IMR-90 (cell line): ENCODE measurements at regions not wholly inside any gene's neighbourhood (a gene's known extent, or its start where the extent isn't known, plus 50 kb on each side); places are given as distances from the start of the nearest gene placed in this dataset.

ENCODE experiments used
- ATAC-seq: fragments of 200-7000 bp; cut with Tn5 transposase; 2 replicates; pipeline ENCODE4 v1.9.1; 2020; ENCODE audit warnings: low read depth, mild to moderate bottlenecking, moderate library complexity
- BruUV-seq: library from RNA; stranded (reverse); fragments of 400-500 nt; replicated peaks from 2 replicates; lab custom pipeline; 2021; lab: Mats Ljungman, UMichigan
- CTCF ChIA-PET: fragments of 300-600 bp; formaldehyde crosslinking; extraction: SDS; loops from one replicate; lab custom pipeline; 2021; ENCODE audit warnings: antibody characterized with exemption; lab: Yijun Ruan, JAX
- POLR2A ChIA-PET: fragments of 300-600 bp; sonication (Branson Sonifier 250); formaldehyde crosslinking; loops from one replicate; lab custom pipeline; 2022; ENCODE audit warnings: antibody characterized with exemption; ENCODE audit not compliant: unreplicated experiment; lab: Charles Lee
- DNase-seq: peaks from one replicate; pipeline ENCODE4 v3.0.0; 2013
- H2AFZ ChIP-seq: replicated peaks from 2 replicates; pipeline ENCODE3; 2013; ENCODE audit warnings: low read length, mild to moderate bottlenecking; ENCODE audit not compliant: poor library complexity
- H2AK5ac ChIP-seq: 2 replicates; pipeline ENCODE4 v1.6.1; 2013; ENCODE audit warnings: low read depth, low read length, inconsistent platforms
- H2AK9ac ChIP-seq: replicated peaks from 2 replicates; pipeline ENCODE3; 2013; ENCODE audit warnings: mild to moderate bottlenecking, low read depth, low read length, moderate library complexity; ENCODE audit not compliant: poor library complexity
- H2BK120ac ChIP-seq: 2 replicates; pipeline ENCODE4 v1.6.1; 2013; ENCODE audit warnings: low read depth, low read length, inconsistent platforms
- H2BK15ac ChIP-seq: 3 replicates; pipeline ENCODE4 v1.6.1; 2013; ENCODE audit warnings: low read depth, low read length, inconsistent platforms
- H2BK20ac ChIP-seq: 2 replicates; pipeline ENCODE4 v1.6.1; 2013; ENCODE audit warnings: low read depth, mild to moderate bottlenecking, inconsistent platforms, low read length, moderate library complexity
- H2BK5ac ChIP-seq: 2 replicates; pipeline ENCODE4 v1.6.1; 2013; ENCODE audit warnings: mild to moderate bottlenecking, low read depth, low read length, inconsistent platforms; ENCODE audit not compliant: poor library complexity, severe bottlenecking
- H3K14ac ChIP-seq: replicated peaks from 2 replicates; pipeline ENCODE4 v1.6.1; 2013; ENCODE audit warnings: low read depth, low read length, inconsistent platforms
- H3K18ac ChIP-seq: 2 replicates; pipeline ENCODE4 v1.6.1; 2013; ENCODE audit warnings: low read depth, low read length, control low read depth
- H3K23ac ChIP-seq: 2 replicates; pipeline ENCODE4 v1.6.1; 2013; ENCODE audit warnings: low read depth, low read length, inconsistent platforms
- H3K27ac ChIP-seq: 2 replicates; pipeline ENCODE4 v1.5.1; 2013; ENCODE audit warnings: mild to moderate bottlenecking, control low read depth, low read length; ENCODE audit not compliant: insufficient read depth
- H3K27me3 ChIP-seq: 2 replicates; pipeline ENCODE4 v1.6.1; 2013; ENCODE audit warnings: low read length; ENCODE audit not compliant: control insufficient read depth, insufficient read depth
- H3K36me3 ChIP-seq: 2 replicates; pipeline ENCODE4 v1.6.1; 2013; ENCODE audit warnings: low read length, mixed read lengths; ENCODE audit not compliant: control insufficient read depth, insufficient read depth
- H3K4ac ChIP-seq: 2 replicates; pipeline ENCODE4 v1.6.1; 2013; ENCODE audit warnings: low read depth, low read length, inconsistent platforms
- H3K4me1 ChIP-seq: 2 replicates; pipeline ENCODE4 v1.6.1; 2013; ENCODE audit warnings: low read length, mixed read lengths; ENCODE audit not compliant: control insufficient read depth, insufficient read depth
- H3K4me2 ChIP-seq: 2 replicates; pipeline ENCODE4 v1.6.1; 2013; ENCODE audit warnings: low read depth, mild to moderate bottlenecking, control low read depth, low read length, moderate library complexity
- H3K4me3 ChIP-seq: 2 replicates; pipeline ENCODE4 v1.5.1; 2013; ENCODE audit warnings: low read depth, mild to moderate bottlenecking, control low read depth, low read length, moderate library complexity; ENCODE audit not compliant: insufficient read depth
- H3K56ac ChIP-seq: 2 replicates; pipeline ENCODE4 v1.6.1; 2013; ENCODE audit warnings: low read length, inconsistent platforms; ENCODE audit not compliant: insufficient read depth; ENCODE audit errors: extremely low read depth
- H3K79me1 ChIP-seq, 2 experiments: 2 replicates each; pipeline ENCODE4 v1.6.1; 2013; ENCODE audit warnings: low read length in 2 of 2, inconsistent platforms in 1 of 2, low read depth in 1 of 2
- H3K9ac ChIP-seq: 2 replicates; pipeline ENCODE4 v1.6.1; 2013; ENCODE audit warnings: low read depth, low read length, control low read depth
- H3K9me1 ChIP-seq: 2 replicates; pipeline ENCODE4 v1.6.1; 2013; ENCODE audit warnings: low read length, inconsistent platforms; ENCODE audit not compliant: insufficient read depth
- H3K9me3 ChIP-seq: 2 replicates; pipeline ENCODE4 v1.6.1; 2013; ENCODE audit warnings: low read length; ENCODE audit not compliant: control insufficient read depth, insufficient read depth
- H4K20me1 ChIP-seq: 2 replicates; pipeline ENCODE4 v1.6.1; 2013; ENCODE audit warnings: low read length, inconsistent platforms; ENCODE audit not compliant: insufficient read depth
- H4K5ac ChIP-seq: 2 replicates; pipeline ENCODE4 v1.6.1; 2013; ENCODE audit warnings: mild to moderate bottlenecking, low read depth, low read length, control low read depth
- H4K8ac ChIP-seq, 2 experiments: 2 replicates each; pipeline ENCODE4 v1.6.1; 2013; ENCODE audit warnings: low read depth in 2 of 2, low read length in 2 of 2, control low read depth in 1 of 2, inconsistent platforms in 1 of 2
- H4K91ac ChIP-seq: 2 replicates; pipeline ENCODE4 v1.6.1; 2013; ENCODE audit warnings: low read depth, low read length, inconsistent platforms; ENCODE audit not compliant: insufficient read depth
- CEBPB ChIP-seq: IDR thresholded peaks from 2 replicates; pipeline ENCODE4 v1.6.1; 2012; ENCODE audit warnings: low read depth, low read length, improper control_type of control experiment
- FOS ChIP-seq: fragments of 150-350 bp; IDR thresholded peaks from 2 replicates; pipeline ENCODE4 v1.6.1; 2016; ENCODE audit warnings: low read depth, low read length
- MAFK ChIP-seq: IDR thresholded peaks from 2 replicates; pipeline ENCODE4 v1.6.1; 2012; ENCODE audit warnings: low read depth, low read length, improper control_type of control experiment
- MAZ ChIP-seq: IDR thresholded peaks from 2 replicates; pipeline ENCODE4 v1.6.1; 2012; ENCODE audit warnings: low read depth, mild to moderate bottlenecking, low read length, improper control_type of control experiment, moderate library complexity, borderline replicate concordance
- NFE2L2 ChIP-seq: fragments of 150-350 bp; IDR thresholded peaks from 2 replicates; pipeline ENCODE4 v1.6.1; 2016; ENCODE audit warnings: low read depth, mild to moderate bottlenecking, low read length
- POLR2A ChIP-seq: IDR thresholded peaks from 2 replicates; pipeline ENCODE4 v1.6.1; 2012; ENCODE audit warnings: mild to moderate bottlenecking, low read depth, low read length
- RCOR1 ChIP-seq: IDR thresholded peaks from 2 replicates; pipeline ENCODE4 v1.6.1; 2012; ENCODE audit warnings: mild to moderate bottlenecking, low read length, improper control_type of control experiment; ENCODE audit not compliant: insufficient replicate concordance
- RFX5 ChIP-seq: IDR thresholded peaks from 2 replicates; pipeline ENCODE4 v1.8.0; 2012; ENCODE audit warnings: low read depth, mild to moderate bottlenecking, low read length, moderate library complexity
- WGBS, 2 experiments: methylation state at CpG; one replicate each; pipeline versions ENCODE4 v1.1.5 to v1.1.7; 2013; ENCODE audit warnings: missing lambda C conversion rate in 2 of 2; ENCODE audit not compliant: insufficient read length in 1 of 2; ENCODE audit errors: extremely low coverage in 2 of 2; 5-methylcytosine and 5-hydroxymethylcytosine counted together
- dilution Hi-C: fragments of 300-500 bp; cut with HindIII; formaldehyde crosslinking; loops from one replicate; pipeline ENCODE4 v1.14.3; 2018; ENCODE audit warnings: low sequenced_read_pairs; ENCODE audit not compliant: unreplicated experiment
- in situ Hi-C: fragments of 300-500 bp; cut with MboI; formaldehyde crosslinking; loops from 3 replicates; pipeline ENCODE4 v1.14.3; 2019; ENCODE audit warnings: low sequenced_read_pairs, inconsistent platforms, mixed read lengths
- intact Hi-C: fragments of 100-400 bp; cut with micrococcal nuclease; formaldehyde crosslinking; loops from 2 replicates; pipeline ENCODE4 v1.10.0; 2022
- TF ChIP-seq, protein P1 (sequence below): conservative IDR thresholded peaks from 2 replicates; pipeline ENCODE4 v1.5.1; 2012; ENCODE audit warnings: mild to moderate bottlenecking, low read depth, low read length, improper control_type of control experiment

GRCh38 chr7:114155116-114156110, 236.6 kb upstream of the PPP1R3A start:
- intact Hi-C loops (no loop called here), in situ Hi-C loops (no loop called here), dilution Hi-C loops (no loop called here)
- Histone ChIP-seq H3K4ac (no peak overlapping the region), H3K23ac (no peak overlapping the region), H4K8ac (no peak overlapping the region), H2BK20ac (no peak overlapping the region), H3K14ac (no peak overlapping the region; the same call in 1 of the 2 replicates), H2AK5ac (no peak overlapping the region), H3K79me1 (no peaks in the 10 kb centered on the region), H2AFZ (no peak overlapping the region), H4K20me1 (no peaks in the 10 kb centered on the region), H4K5ac (no peak overlapping the region), H2AK9ac (no peak overlapping the region), H3K36me3 (no peaks in the 10 kb centered on the region), H3K27me3 (no peaks in the 10 kb centered on the region), H2BK5ac (no peak overlapping the region), H3K9me1 (no peaks in the 10 kb centered on the region), H3K9me3 (no peaks in the 10 kb centered on the region), H3K18ac (no peak overlapping the region), H2BK15ac (no peak overlapping the region), H4K91ac (no peak overlapping the region), H2BK120ac (no peak overlapping the region), H3K4me1 (no peaks in the 10 kb centered on the region), H3K27ac (no peak overlapping the region), H3K56ac (no peak overlapping the region), H3K4me3 (no peak overlapping the region), H3K9ac (no peak overlapping the region), H3K4me2 (no peak overlapping the region)
- no TSS peak for BruUV-seq
- 87% methylated on average over 3 of the region's 9 CpGs; no CpG with 5 or more reads in 1 of the 2 experiments for WGBS, 2 experiments
- ATAC-seq (no peak), DNase-seq (no peak)
- POLR2A ChIA-PET: no interaction called here
- no peak for TF ChIP-seq CEBPB
- no peak for TF ChIP-seq NFE2L2
- no peak for TF ChIP-seq RFX5
- TF ChIP-seq MAFK: no peak
- no peak for TF ChIP-seq FOS
- no peak for TF ChIP-seq RCOR1
- no peak for TF ChIP-seq POLR2A
- TF ChIP-seq, protein P1, sequence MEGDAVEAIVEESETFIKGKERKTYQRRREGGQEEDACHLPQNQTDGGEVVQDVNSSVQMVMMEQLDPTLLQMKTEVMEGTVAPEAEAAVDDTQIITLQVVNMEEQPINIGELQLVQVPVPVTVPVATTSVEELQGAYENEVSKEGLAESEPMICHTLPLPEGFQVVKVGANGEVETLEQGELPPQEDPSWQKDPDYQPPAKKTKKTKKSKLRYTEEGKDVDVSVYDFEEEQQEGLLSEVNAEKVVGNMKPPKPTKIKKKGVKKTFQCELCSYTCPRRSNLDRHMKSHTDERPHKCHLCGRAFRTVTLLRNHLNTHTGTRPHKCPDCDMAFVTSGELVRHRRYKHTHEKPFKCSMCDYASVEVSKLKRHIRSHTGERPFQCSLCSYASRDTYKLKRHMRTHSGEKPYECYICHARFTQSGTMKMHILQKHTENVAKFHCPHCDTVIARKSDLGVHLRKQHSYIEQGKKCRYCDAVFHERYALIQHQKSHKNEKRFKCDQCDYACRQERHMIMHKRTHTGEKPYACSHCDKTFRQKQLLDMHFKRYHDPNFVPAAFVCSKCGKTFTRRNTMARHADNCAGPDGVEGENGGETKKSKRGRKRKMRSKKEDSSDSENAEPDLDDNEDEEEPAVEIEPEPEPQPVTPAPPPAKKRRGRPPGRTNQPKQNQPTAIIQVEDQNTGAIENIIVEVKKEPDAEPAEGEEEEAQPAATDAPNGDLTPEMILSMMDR: no peak
- no peak for TF ChIP-seq MAZ
- CTCF ChIA-PET: no interaction called here
